ENCODE measurements at regions not wholly inside any gene's neighbourhood (a gene's known extent, or its start where the extent isn't known, plus 50 kb on each side); places are given as distances from the start of the nearest gene placed in this dataset.

DNA sequence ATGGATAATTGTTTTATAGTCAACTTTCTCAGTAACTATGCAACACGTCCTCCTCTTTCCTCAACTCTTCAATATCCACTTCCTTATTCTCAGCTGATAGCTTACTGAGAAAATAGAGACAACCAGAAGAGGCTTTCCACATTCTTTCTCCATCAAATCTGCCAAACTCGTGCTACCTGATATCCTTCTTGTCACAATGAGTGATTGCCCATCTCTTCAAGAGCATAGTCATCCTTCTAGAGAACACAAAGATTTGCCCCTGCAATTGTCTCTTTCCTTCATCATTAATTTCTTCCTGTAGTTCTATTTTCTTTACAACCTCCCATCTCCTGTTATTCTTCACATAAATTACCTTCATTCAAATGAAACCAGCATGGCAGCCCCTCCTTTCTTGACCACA lies 75.9 kb upstream of the RGS17 start:
- H4K8ac ChIP-seq (ENCODE audit: extremely low read depth, insufficient read depth, low read length) = no peak overlapping the region
- no peak overlapping the region for H3K9ac ChIP-seq (replicated peaks in 1 of 4; ENCODE audit: extremely low read depth in 1 of 4, low read depth in 3 of 4, low read length in 3 of 4)
- H2BK15ac ChIP-seq (ENCODE audit: low read length) = no peak overlapping the region
- no peaks in the 10 kb centered on the region for H4K20me1 ChIP-seq (replicated peaks in 1 of 2; ENCODE audit: control insufficient read depth in 1 of 2, insufficient read depth in 2 of 2, low read length in 2 of 2)
- no peaks in the 10 kb centered on the region for H3K79me1 ChIP-seq (ENCODE audit: low read depth, low read length)
- FAIRE-seq (no peak), DNase-seq (ENCODE audit: low read depth in 1 of 2, low spot score in 2 of 2) (no peak)
- H3K23ac ChIP-seq (ENCODE audit: insufficient read length) = no peak overlapping the region
- H4K91ac ChIP-seq (replicated peaks; ENCODE audit: insufficient read length, low read length) = no peak overlapping the region
- H2AFZ ChIP-seq (ENCODE audit: low read length) = no peak overlapping the region
- H3K9me3 ChIP-seq (ENCODE audit: insufficient read depth in 2 of 2, low read depth in 1 of 2, low read length in 1 of 2) = no peaks in the 10 kb centered on the region
- ChIA-PET POLR2A (ENCODE audit: partially characterized antibody) (no interaction called here), CTCF (ENCODE audit: partially characterized antibody) (no interaction called here)
- no peak overlapping the region for H3K4ac ChIP-seq (replicated peaks; ENCODE audit: insufficient read length, low read depth, low read length)
- no peak overlapping the region for H3K56ac ChIP-seq (replicated peaks; ENCODE audit: insufficient read length, low read depth, low read length)
- no peak overlapping the region for H2AK5ac ChIP-seq (ENCODE audit: low read depth, low read length)
- H4K5ac ChIP-seq (ENCODE audit: insufficient read length, low read depth, low read length) = no peak overlapping the region
- H2BK20ac ChIP-seq (ENCODE audit: low read length) = no peak overlapping the region
- no peaks in the 10 kb centered on the region for H3K23me2 ChIP-seq (ENCODE audit: low read depth, low read length)
- no peak overlapping the region for H3K4me2 ChIP-seq (ENCODE audit: insufficient read depth in 1 of 2, low read depth in 2 of 2, low read length in 2 of 2)
- no peaks in the 10 kb centered on the region for H3K4me1 ChIP-seq (replicated peaks in 1 of 4; ENCODE audit: control insufficient read depth in 3 of 4, insufficient read depth in 4 of 4, low read length in 3 of 4)
- TF ChIP-seq EP300 (IDR thresholded peaks at IDR 0.05; ENCODE audit: borderline replicate concordance in 1 of 2, low read depth in 2 of 2, low read length in 2 of 2) (no peak), CTBP2 (IDR thresholded peaks at IDR 0.05; ENCODE audit: borderline replicate concordance, insufficient read depth, insufficient read length, low read length) (no peak), RAD21 (IDR thresholded peaks at IDR 0.05 in 1 of 2, conservative IDR thresholded peaks at IDR 0.05 in 1 of 2; ENCODE audit: low read depth in 2 of 2, low read length in 2 of 2) (no peak), TAF7 (optimal IDR thresholded peaks at IDR 0.05; ENCODE audit: borderline replicate concordance, low read depth, low read length) (no peak), PHF8 (conservative IDR thresholded peaks at IDR 0.05; ENCODE audit: low read depth, low read length) (no peak), TBP (IDR thresholded peaks at IDR 0.05; ENCODE audit: low read depth, low read length) (no peak), POLR2AphosphoS5 (IDR thresholded peaks at IDR 0.05; ENCODE audit: low read depth, low read length) (no peak), SIN3A (conservative IDR thresholded peaks at IDR 0.05 in 1 of 2, IDR thresholded peaks at IDR 0.05 in 1 of 2; ENCODE audit: low read depth in 1 of 2, low read length in 2 of 2) (no peak)
- TF ChIP-seq, protein P1, sequence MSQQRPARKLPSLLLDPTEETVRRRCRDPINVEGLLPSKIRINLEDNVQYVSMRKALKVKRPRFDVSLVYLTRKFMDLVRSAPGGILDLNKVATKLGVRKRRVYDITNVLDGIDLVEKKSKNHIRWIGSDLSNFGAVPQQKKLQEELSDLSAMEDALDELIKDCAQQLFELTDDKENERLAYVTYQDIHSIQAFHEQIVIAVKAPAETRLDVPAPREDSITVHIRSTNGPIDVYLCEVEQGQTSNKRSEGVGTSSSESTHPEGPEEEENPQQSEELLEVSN (IDR thresholded peaks at IDR 0.05) = no peak
- TF ChIP-seq, protein P2, sequence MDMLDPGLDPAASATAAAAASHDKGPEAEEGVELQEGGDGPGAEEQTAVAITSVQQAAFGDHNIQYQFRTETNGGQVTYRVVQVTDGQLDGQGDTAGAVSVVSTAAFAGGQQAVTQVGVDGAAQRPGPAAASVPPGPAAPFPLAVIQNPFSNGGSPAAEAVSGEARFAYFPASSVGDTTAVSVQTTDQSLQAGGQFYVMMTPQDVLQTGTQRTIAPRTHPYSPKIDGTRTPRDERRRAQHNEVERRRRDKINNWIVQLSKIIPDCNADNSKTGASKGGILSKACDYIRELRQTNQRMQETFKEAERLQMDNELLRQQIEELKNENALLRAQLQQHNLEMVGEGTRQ (IDR thresholded peaks at IDR 0.05; ENCODE audit: low read length) = no peak
- no peak overlapping the region for H2BK12ac ChIP-seq (ENCODE audit: low read depth, low read length)
- no peak overlapping the region for H3K4me3 ChIP-seq (ENCODE audit: extremely low read depth in 1 of 4, insufficient read depth in 2 of 4, low read depth in 3 of 4, low read length in 4 of 4)
- no peaks in the 10 kb centered on the region for H3K79me2 ChIP-seq (ENCODE audit: control insufficient read depth in 1 of 2, insufficient read depth in 2 of 2, low read length in 2 of 2)
- H2BK120ac ChIP-seq (replicated peaks; ENCODE audit: low read depth, low read length) = no peak overlapping the region
- WGBS, 2 experiments (ENCODE audit: extremely low coverage in 1 of 2, insufficient coverage in 1 of 2, insufficient read length in 1 of 2, insufficient replicate concordance in 2 of 2, low coverage in 1 of 2, low lambda C conversion rate in 2 of 2, missing lambda C conversion rate in 1 of 2) = 86% methylated on average over 2 of the region's 2 CpGs; no CpG with 5 or more reads in 1 of the 2 experiments
- no peak overlapping the region for H3K27ac ChIP-seq (ENCODE audit: low read depth, low read length)
- no peak overlapping the region for H3K14ac ChIP-seq (ENCODE audit: insufficient read length)
- H2BK5ac ChIP-seq (ENCODE audit: low read depth, low read length) = no peak overlapping the region
- H3K36me3 ChIP-seq (ENCODE audit: control insufficient read depth in 2 of 4, insufficient read depth in 4 of 4, low read length in 3 of 4) = no peaks in the 10 kb centered on the region
- H3K27me3 ChIP-seq (replicated peaks in 1 of 4; ENCODE audit: control insufficient read depth in 3 of 4, extremely low read depth in 1 of 4, insufficient read depth in 3 of 4, low read length in 3 of 4) = no peaks in the 10 kb centered on the region
- H3K18ac ChIP-seq (ENCODE audit: extremely low read depth, low read length) = no peak overlapping the region
